ENCODE measurements at regions not wholly inside any gene's neighbourhood (a gene's known extent, or its start where the extent isn't known, plus 50 kb on each side); places are given as distances from the start of the nearest gene placed in this dataset.

GRCh38 chr4:178955614-178956013 is 1513.4 kb upstream of the AGA start:
- TF ChIP-seq CTCF (IDR thresholded peaks at IDR 0.05; ENCODE audit: control insufficient read depth, extremely low read depth, insufficient read depth), result no peak
- no peak for DNase-seq (ENCODE audit: low read depth)
- no peak overlapping the region for H3K4me3 ChIP-seq (ENCODE audit: low read depth, low read length)

GRCh38 chr4:178958725-178959440 is 1516.6 kb upstream of the AGA start:
- no peak overlapping the region for H3K4me3 ChIP-seq (ENCODE audit: low read depth, low read length)
- no peak for TF ChIP-seq CTCF (IDR thresholded peaks at IDR 0.05; ENCODE audit: control insufficient read depth, extremely low read depth, insufficient read depth)
- no peak for DNase-seq (ENCODE audit: low read depth)

- H3K4me3 ChIP-seq (ENCODE audit: low read depth, low read length), result no peak overlapping the region
- TF ChIP-seq CTCF (IDR thresholded peaks at IDR 0.05; ENCODE audit: control insufficient read depth, extremely low read depth, insufficient read depth), result no peak
- no peak for DNase-seq (ENCODE audit: low read depth)
Observed at GRCh38 chr4:178963446-178964045, 1521.3 kb upstream of the AGA start.

- TF ChIP-seq CTCF (IDR thresholded peaks at IDR 0.05; ENCODE audit: control insufficient read depth, extremely low read depth, insufficient read depth), result no peak
- H3K4me3 ChIP-seq (ENCODE audit: low read depth, low read length), result no peak overlapping the region
- no peak for DNase-seq (ENCODE audit: low read depth)
Observed at GRCh38 chr4:178966644-178967043, 1524.4 kb upstream of the AGA start.

GRCh38 chr4:178970433-178971140 is 1528.3 kb upstream of the AGA start:
- DNase-seq (ENCODE audit: low read depth), result no peak
- no peak for TF ChIP-seq CTCF (IDR thresholded peaks at IDR 0.05; ENCODE audit: control insufficient read depth, extremely low read depth, insufficient read depth)
- no peak overlapping the region for H3K4me3 ChIP-seq (ENCODE audit: low read depth, low read length)

- H3K4me3 ChIP-seq (ENCODE audit: low read depth, low read length), result no peak overlapping the region
- DNase-seq (ENCODE audit: low read depth), result no peak
- TF ChIP-seq CTCF (IDR thresholded peaks at IDR 0.05; ENCODE audit: control insufficient read depth, extremely low read depth, insufficient read depth), result no peak
Observed at GRCh38 chr4:178976861-178977260, 1534.6 kb upstream of the AGA start.

Data from LNCaP clone FGC (cell line).